Lower leg skin (tissue), 3 donors: ENCODE measurements at regions not wholly inside any gene's neighbourhood (a gene's known extent, or its start where the extent isn't known, plus 50 kb on each side); places are given as distances from the start of the nearest gene placed in this dataset.

Experiments used
- CTCF ChIP-seq, 3 donors: fragments of 450-650 bp; IDR thresholded peaks; one replicate each; pipeline ENCODE4 v1.5.1; 2016; ENCODE audit warnings: antibody characterized with exemption in 3 of 3, mild to moderate bottlenecking in 3 of 3, moderate library complexity in 2 of 3
- POLR2A ChIP-seq, 2 donors: fragments of 450-650 bp; IDR thresholded peaks; one replicate each; pipeline ENCODE4 v1.6.1; 2016 to 2017; ENCODE audit warnings: antibody characterized with exemption in 2 of 2, mild to moderate bottlenecking in 1 of 2, moderate library complexity in 1 of 2

GRCh38 chr13:106797081-106797640 is 229.2 kb upstream of the ARGLU1 start:
- no peak for TF ChIP-seq CTCF (IDR thresholded peaks at IDR 0.05)
- TF ChIP-seq POLR2A (IDR thresholded peaks at IDR 0.05) = no peak
